ENCODE measurements at regions not wholly inside any gene's neighbourhood (a gene's known extent, or its start where the extent isn't known, plus 50 kb on each side); places are given as distances from the start of the nearest gene placed in this dataset.
A peak's percentile ranks its signal among the peaks of the same experiment; 100 is the strongest.

- DNase-seq = no peak
These were observed 107.8 kb downstream of the OGFRL1 start for GRCh38 chr6:71396410-71396801.

- DNase-seq = no peak
These were observed 110.7 kb downstream of the OGFRL1 start for GRCh38 chr6:71399279-71399678.

GRCh38 chr6:71400852-71401251 lies 112.2 kb downstream of the OGFRL1 start:
- no peak for DNase-seq

- DNase-seq = no peak
These were observed 113.5 kb downstream of the OGFRL1 start for GRCh38 chr6:71402096-71402495.

- DNase-seq = no peak
These were observed 115.0 kb downstream of the OGFRL1 start for GRCh38 chr6:71403422-71404134.

GRCh38 chr6:71404145-71404966 lies 115.7 kb downstream of the OGFRL1 start:
- no peak for DNase-seq

- DNase-seq = no peak
These were observed 116.3 kb downstream of the OGFRL1 start for GRCh38 chr6:71404967-71405278.

GRCh38 chr6:71405416-71405815 lies 116.8 kb downstream of the OGFRL1 start:
- no peak for DNase-seq

GRCh38 chr6:71406865-71407860 lies 118.6 kb downstream of the OGFRL1 start:
- DNase-seq = no peak

GRCh38 chr6:71408787-71409723 lies 120.4 kb downstream of the OGFRL1 start:
- peak in 1 of 2 donors; percentile 3 for DNase-seq

GRCh38 chr6:71410164-71410566 lies 121.6 kb downstream of the OGFRL1 start:
- DNase-seq = no peak

- no peak for DNase-seq
These were observed 122.1 kb downstream of the OGFRL1 start for GRCh38 chr6:71410681-71411080.

- DNase-seq = no peak
These were observed 123.3 kb downstream of the OGFRL1 start for GRCh38 chr6:71411882-71412281.

GRCh38 chr6:71412559-71413140 lies 124.0 kb downstream of the OGFRL1 start:
- DNase-seq = no peak

- no peak for DNase-seq
These were observed 125.9 kb downstream of the OGFRL1 start for GRCh38 chr6:71414486-71414885.

GRCh38 chr6:71419217-71420094 lies 130.8 kb downstream of the OGFRL1 start:
- DNase-seq = no peak

GRCh38 chr6:71420095-71420692 lies 131.6 kb downstream of the OGFRL1 start:
- DNase-seq = peak in 1 of 2 donors; percentile 9

GRCh38 chr6:71420693-71421328 lies 132.2 kb downstream of the OGFRL1 start:
- peak; percentile 75 to 84 for DNase-seq

- no peak for DNase-seq
These were observed 133.0 kb downstream of the OGFRL1 start for GRCh38 chr6:71421611-71422010.

All from inflammatory macrophage (primary cell).